ENCODE measurements at regions not wholly inside any gene's neighbourhood (a gene's known extent, or its start where the extent isn't known, plus 50 kb on each side); places are given as distances from the start of the nearest gene placed in this dataset.

DNA sequence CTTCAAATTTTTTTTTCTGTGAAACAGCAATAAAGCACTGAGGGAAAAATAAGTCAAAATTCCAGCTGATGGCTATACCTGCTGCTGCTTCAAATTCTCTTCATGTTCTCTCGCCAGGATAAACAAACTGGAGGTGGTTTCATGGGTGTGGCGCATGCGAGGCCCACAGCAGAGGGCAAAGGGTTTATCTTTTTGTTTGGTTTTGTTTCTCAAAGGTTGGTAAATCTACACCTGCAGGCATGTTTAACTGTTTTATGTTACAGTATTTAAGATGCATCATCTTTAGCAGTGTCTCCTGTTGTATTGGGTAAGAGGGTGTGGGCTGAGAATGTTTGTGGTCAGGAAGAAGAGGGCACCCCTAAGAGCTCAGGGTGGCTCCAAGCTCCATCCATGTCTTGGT, 342.2 kb downstream of the CDH26 start:
- no peak for TF ChIP-seq CTCF (IDR thresholded peaks at IDR 0.05; ENCODE audit: low read depth, low read length)
- H3K4me3 ChIP-seq (ENCODE audit: low read depth, low read length), result no peak overlapping the region

DNA sequence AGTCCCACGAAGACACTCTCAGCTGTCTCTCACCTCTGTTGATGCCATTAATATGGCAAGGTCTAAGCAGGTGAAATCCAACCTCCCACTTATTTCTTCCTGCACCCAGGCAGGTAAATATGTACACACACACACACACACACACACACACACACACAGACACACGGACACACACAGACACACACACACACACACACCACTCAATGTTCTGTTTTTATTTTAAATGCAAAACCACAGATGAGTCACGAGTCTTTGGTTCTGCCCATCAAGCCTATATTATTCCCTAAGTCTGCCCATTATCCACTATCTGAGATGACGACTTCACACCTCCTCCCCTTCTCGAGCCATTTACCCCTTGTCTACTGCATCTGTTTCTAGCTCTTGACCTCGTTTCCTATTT, 344.7 kb downstream of the CDH26 start:
- H3K4me3 ChIP-seq (ENCODE audit: low read depth, low read length), result no peak overlapping the region
- no peak for TF ChIP-seq CTCF (IDR thresholded peaks at IDR 0.05; ENCODE audit: low read depth, low read length)

- TF ChIP-seq CTCF (IDR thresholded peaks at IDR 0.05; ENCODE audit: low read depth, low read length), result no peak
- no peak overlapping the region for H3K4me3 ChIP-seq (ENCODE audit: low read depth, low read length)
Measured at GRCh38 chr20:60304026-60304590, 345.9 kb downstream of the CDH26 start.

GRCh38 chr20:60304931-60305330, 346.7 kb downstream of the CDH26 start:
- no peak for TF ChIP-seq CTCF (IDR thresholded peaks at IDR 0.05; ENCODE audit: low read depth, low read length)
- H3K4me3 ChIP-seq (ENCODE audit: low read depth, low read length), result no peak overlapping the region

GRCh38 chr20:60306105-60306504, 347.9 kb downstream of the CDH26 start:
- H3K4me3 ChIP-seq (ENCODE audit: low read depth, low read length), result no peak overlapping the region
- no peak for TF ChIP-seq CTCF (IDR thresholded peaks at IDR 0.05; ENCODE audit: low read depth, low read length)

GRCh38 chr20:60306551-60306950, 348.3 kb downstream of the CDH26 start:
- TF ChIP-seq CTCF (IDR thresholded peaks at IDR 0.05; ENCODE audit: low read depth, low read length), result no peak
- no peak overlapping the region for H3K4me3 ChIP-seq (ENCODE audit: low read depth, low read length)

- no peak for TF ChIP-seq CTCF (IDR thresholded peaks at IDR 0.05; ENCODE audit: low read depth, low read length)
- H3K4me3 ChIP-seq (ENCODE audit: low read depth, low read length), result no peak overlapping the region
Measured at GRCh38 chr20:60310560-60311349, 352.5 kb downstream of the CDH26 start.
